ENCODE measurements at regions not wholly inside any gene's neighbourhood (a gene's known extent, or its start where the extent isn't known, plus 50 kb on each side); places are given as distances from the start of the nearest gene placed in this dataset.

DNA sequence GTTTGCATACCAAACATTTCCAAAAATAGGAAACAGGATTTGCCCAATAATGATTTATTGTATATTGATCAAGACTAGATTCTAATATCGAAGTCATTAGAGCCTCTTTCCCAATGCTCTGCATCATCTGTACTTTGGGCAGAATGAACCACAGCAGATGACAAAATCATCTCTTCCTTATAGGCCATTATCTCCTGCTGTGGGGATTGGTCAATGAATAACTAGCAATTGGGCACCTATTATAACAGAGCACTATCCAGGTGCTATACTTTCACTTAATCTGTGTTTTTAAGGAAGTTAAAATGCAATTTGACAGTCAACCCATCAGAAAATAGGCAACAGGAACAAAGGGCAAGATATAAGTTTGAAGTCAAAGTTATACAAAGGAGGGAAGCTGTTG, 290.3 kb downstream of the AHR start:
- intact Hi-C loops (cut with micrococcal nuclease; ENCODE audit: unreplicated experiment) (no loop called here), in situ Hi-C loops (cut with HindIII; ENCODE audit: extremely low pct_ligation_motif_present, low pct_unique_long_range_greater_than_20kb) (no loop called here)
- no TSS peak for BruUV-seq (replicated peaks)
- H3K27ac ChIP-seq (ENCODE audit: extremely low read length, insufficient read depth, low read length) = no peak overlapping the region
- H3K79me2 ChIP-seq (ENCODE audit: insufficient read depth, low read length) = no peaks in the 10 kb centered on the region
- DNase-seq (ENCODE audit: low spot score) = no peak
- H3K4me3 ChIP-seq (replicated peaks in 1 of 3; ENCODE audit: insufficient read depth in 1 of 3, low read depth in 2 of 3, low read length in 3 of 3) = no peak overlapping the region
- no peak overlapping the region for H2AFZ ChIP-seq (ENCODE audit: low read length)
- H3K9ac ChIP-seq (ENCODE audit: insufficient read depth, low read depth, low read length) = no peak overlapping the region
- TF ChIP-seq ZNF224 (CRISPR knock-in tag; IDR thresholded peaks at IDR 0.05) (no peak), ZNF383 (CRISPR knock-in tag; IDR thresholded peaks at IDR 0.05; ENCODE audit: borderline replicate concordance) (no peak)
- TF ChIP-seq, protein P1, sequence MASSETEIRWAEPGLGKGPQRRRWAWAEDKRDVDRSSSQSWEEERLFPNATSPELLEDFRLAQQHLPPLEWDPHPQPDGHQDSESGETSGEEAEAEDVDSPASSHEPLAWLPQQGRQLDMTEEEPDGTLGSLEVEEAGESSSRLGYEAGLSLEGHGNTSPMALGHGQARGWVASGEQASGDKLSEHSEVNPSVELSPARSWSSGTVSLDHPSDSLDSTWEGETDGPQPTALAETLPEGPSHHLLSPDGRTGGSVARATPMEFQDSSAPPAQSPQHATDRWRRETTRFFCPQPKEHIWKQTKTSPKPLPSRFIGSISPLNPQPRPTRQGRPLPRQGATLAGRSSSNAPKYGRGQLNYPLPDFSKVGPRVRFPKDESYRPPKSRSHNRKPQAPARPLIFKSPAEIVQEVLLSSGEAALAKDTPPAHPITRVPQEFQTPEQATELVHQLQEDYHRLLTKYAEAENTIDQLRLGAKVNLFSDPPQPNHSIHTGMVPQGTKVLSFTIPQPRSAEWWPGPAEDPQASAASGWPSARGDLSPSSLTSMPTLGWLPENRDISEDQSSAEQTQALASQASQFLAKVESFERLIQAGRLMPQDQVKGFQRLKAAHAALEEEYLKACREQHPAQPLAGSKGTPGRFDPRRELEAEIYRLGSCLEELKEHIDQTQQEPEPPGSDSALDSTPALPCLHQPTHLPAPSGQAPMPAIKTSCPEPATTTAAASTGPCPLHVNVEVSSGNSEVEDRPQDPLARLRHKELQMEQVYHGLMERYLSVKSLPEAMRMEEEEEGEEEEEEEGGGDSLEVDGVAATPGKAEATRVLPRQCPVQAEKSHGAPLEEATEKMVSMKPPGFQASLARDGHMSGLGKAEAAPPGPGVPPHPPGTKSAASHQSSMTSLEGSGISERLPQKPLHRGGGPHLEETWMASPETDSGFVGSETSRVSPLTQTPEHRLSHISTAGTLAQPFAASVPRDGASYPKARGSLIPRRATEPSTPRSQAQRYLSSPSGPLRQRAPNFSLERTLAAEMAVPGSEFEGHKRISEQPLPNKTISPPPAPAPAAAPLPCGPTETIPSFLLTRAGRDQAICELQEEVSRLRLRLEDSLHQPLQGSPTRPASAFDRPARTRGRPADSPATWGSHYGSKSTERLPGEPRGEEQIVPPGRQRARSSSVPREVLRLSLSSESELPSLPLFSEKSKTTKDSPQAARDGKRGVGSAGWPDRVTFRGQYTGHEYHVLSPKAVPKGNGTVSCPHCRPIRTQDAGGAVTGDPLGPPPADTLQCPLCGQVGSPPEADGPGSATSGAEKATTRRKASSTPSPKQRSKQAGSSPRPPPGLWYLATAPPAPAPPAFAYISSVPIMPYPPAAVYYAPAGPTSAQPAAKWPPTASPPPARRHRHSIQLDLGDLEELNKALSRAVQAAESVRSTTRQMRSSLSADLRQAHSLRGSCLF (CRISPR knock-in tag; IDR thresholded peaks at IDR 0.05; ENCODE audit: borderline replicate concordance) = no peak
- TF ChIP-seq, protein P2, sequence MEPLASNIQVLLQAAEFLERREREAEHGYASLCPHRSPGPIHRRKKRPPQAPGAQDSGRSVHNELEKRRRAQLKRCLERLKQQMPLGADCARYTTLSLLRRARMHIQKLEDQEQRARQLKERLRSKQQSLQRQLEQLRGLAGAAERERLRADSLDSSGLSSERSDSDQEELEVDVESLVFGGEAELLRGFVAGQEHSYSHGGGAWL (CRISPR knock-in tag; IDR thresholded peaks at IDR 0.05) = no peak
- H3K9me3 ChIP-seq (ENCODE audit: low read length) = no peaks in the 10 kb centered on the region
- no peaks in the 10 kb centered on the region for H3K4me1 ChIP-seq (ENCODE audit: insufficient read depth, low read length)
- no peak for FAIRE-seq
- no peak overlapping the region for H3K4me2 ChIP-seq (ENCODE audit: low read depth, low read length)
- CTCF ChIA-PET (ENCODE audit: low intra/inter-chr PET ratio, low total read pairs) = no interaction called here
- no peak; the same call in 2 of the 3 replicates for ATAC-seq
- H4K20me1 ChIP-seq (ENCODE audit: insufficient read depth, low read length) = no peaks in the 10 kb centered on the region
- no peaks in the 10 kb centered on the region for H3K36me3 ChIP-seq (replicated peaks in 1 of 2; ENCODE audit: control insufficient read depth in 1 of 2, insufficient read depth in 2 of 2, low read length in 2 of 2)
- WGBS (ENCODE audit: low lambda C conversion rate) = 0% methylated on average over 1 of the region's 1 CpG
- no peaks in the 10 kb centered on the region for H3K27me3 ChIP-seq (ENCODE audit: control insufficient read depth in 1 of 2, insufficient read depth in 2 of 2, low read length in 2 of 2)
- POLR2A ChIA-PET = no interaction called here

All from HepG2 (cell line).